ENCODE measurements at regions not wholly inside any gene's neighbourhood (a gene's known extent, or its start where the extent isn't known, plus 50 kb on each side); places are given as distances from the start of the nearest gene placed in this dataset.
A peak's percentile ranks its signal among the peaks of the same experiment; 100 is the strongest.

DNA sequence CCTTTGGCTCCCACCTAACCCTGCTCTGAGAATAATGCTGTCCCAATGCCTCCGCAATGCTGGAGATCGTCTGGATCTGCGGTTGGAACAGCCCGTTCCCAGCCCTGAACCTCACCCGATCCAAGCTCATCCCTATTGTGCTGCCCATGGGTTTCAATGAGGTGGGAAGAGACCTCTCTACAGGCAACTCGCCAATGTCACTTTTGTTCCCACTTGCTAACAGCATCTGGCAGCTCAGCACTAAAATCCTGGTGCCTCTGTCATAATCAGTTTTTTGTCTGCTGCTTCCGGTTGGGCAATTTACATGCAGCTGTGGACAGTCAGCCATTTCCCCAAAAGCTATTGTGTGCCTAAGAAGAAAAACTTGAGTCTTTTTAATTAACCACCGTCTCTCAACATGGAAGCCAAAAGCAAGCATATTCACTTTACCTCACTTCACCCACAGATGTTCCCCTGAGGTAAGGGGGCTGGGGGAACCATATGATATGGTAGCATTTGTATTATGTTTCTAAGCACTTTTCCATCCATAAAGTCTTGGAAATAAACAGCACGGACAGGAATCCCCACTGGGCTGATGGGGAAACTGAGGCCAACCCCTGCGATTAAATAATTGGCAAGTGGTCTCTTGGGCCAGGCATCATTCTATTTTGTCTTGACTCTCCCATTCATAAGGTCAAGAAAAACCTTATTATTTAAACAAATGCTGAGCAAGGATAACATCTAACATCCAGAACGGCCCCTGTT is 159.2 kb upstream of the CDH5 start:
- peak; percentile 29 for DNase-seq
- Histone ChIP-seq H3K79me2 (ENCODE audit: low read length) (no peaks in the 10 kb centered on the region), H3K9ac (ENCODE audit: low read length) (no peak overlapping the region), H3K4me3 (ENCODE audit: low read length) (no peak overlapping the region), H3K27me3 (ENCODE audit: low read length) (no peaks in the 10 kb centered on the region), H3K27ac (ENCODE audit: low read length) (no peak overlapping the region), H4K20me1 (ENCODE audit: insufficient read depth, low read depth, low read length) (no peaks in the 10 kb centered on the region), H3K9me2 (replicated peaks; ENCODE audit: insufficient read depth, low read length) (no peaks in the 10 kb centered on the region), H3K9me3 (ENCODE audit: low read length) (no peaks in the 10 kb centered on the region), H3K36me3 (ENCODE audit: insufficient read depth, low read length) (no peaks in the 10 kb centered on the region), H2AFZ (ENCODE audit: low read length) (no peak overlapping the region), H3K4me2 (ENCODE audit: low read depth, low read length, poor library complexity, severe bottlenecking) (no peak overlapping the region), H3K4me1 (ENCODE audit: low read length) (no peaks in the 10 kb centered on the region)

DNA sequence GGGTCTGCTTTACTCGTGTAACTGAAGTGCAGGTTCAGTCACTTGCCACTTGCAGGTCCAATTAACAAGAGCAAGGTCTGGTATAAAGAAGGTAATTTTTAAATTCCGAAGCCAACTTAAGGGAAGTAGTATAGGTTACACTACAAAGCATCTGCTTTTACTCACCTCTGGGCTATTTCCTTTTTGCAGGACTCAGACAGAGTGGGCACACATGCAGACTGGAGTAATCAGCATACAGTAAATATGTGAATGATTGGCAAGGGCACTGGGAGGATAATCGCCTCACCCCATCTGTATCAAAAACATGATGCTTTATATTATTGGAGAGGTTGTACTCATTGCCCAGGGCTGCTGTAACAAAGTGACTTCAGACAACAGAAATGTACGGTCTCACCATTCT is 160.1 kb upstream of the CDH5 start:
- Histone ChIP-seq H2AFZ (ENCODE audit: low read length) (no peak overlapping the region), H3K4me1 (ENCODE audit: low read length) (no peaks in the 10 kb centered on the region), H3K9ac (ENCODE audit: low read length) (no peak overlapping the region), H3K27ac (ENCODE audit: low read length) (no peak overlapping the region), H3K27me3 (ENCODE audit: low read length) (no peaks in the 10 kb centered on the region), H3K4me2 (ENCODE audit: low read depth, low read length, poor library complexity, severe bottlenecking) (no peak overlapping the region), H3K79me2 (ENCODE audit: low read length) (no peaks in the 10 kb centered on the region), H3K4me3 (ENCODE audit: low read length) (no peak overlapping the region), H3K36me3 (ENCODE audit: insufficient read depth, low read length) (no peaks in the 10 kb centered on the region), H3K9me3 (ENCODE audit: low read length) (no peaks in the 10 kb centered on the region), H4K20me1 (ENCODE audit: insufficient read depth, low read depth, low read length) (no peaks in the 10 kb centered on the region), H3K9me2 (replicated peaks; ENCODE audit: insufficient read depth, low read length) (no peaks in the 10 kb centered on the region)
- peak; percentile 4 for DNase-seq

DNA sequence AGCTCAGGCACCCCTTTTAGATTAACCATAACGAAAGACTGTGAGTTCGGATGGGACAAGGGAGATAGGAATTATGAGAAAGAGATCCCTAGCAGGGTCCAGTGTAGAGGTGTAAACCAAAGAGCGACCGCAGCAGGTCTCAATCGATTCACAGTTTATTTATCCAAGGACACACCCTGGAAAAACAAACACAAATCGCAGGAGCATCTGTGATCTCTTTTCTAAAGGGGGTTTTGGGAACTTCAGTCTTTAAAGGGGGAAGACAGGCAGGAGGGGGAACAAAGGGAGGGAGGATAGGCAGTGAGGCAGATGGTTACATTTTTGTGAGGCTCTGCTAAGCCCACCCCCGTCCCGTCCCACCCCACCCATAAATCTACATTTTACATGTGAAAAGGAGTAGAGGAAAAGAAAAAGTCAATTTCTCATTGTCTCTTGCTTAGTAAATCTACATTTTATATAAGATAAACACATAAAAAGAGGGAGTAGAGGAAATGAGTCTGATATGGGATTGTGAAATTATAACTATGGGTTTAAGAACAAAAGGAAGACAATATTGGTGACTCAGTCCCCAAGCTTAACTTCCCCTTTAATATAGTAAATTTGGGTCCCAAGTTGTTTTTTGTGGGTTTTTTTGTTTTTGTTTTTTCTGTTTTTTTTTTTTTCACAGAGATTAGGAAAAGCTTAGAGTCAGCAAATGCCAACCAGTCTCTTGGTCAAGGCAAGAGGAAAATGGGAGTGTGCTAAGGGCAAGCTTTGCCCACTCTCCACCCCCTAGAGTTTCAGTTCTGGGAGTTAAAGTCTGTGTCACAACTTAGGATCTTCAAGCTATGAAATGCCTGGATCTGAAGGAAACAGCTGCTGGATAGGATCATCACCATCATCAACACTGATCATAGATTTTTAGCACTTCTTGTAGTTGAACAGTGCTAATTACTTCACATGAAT is 160.9 kb upstream of the CDH5 start:
- no peaks in the 10 kb centered on the region for H4K20me1 ChIP-seq (ENCODE audit: insufficient read depth, low read depth, low read length)
- no peak overlapping the region for H2AFZ ChIP-seq (ENCODE audit: low read length)
- no peak overlapping the region for H3K9ac ChIP-seq (ENCODE audit: low read length)
- H3K4me3 ChIP-seq (ENCODE audit: low read length), result no peak overlapping the region
- H3K27me3 ChIP-seq (ENCODE audit: low read length), result no peaks in the 10 kb centered on the region
- no peak overlapping the region for H3K4me2 ChIP-seq (ENCODE audit: low read depth, low read length, poor library complexity, severe bottlenecking)
- H3K9me3 ChIP-seq (ENCODE audit: low read length), result no peaks in the 10 kb centered on the region
- no peaks in the 10 kb centered on the region for H3K79me2 ChIP-seq (ENCODE audit: low read length)
- peak; percentile 28 for DNase-seq
- no peaks in the 10 kb centered on the region for H3K4me1 ChIP-seq (ENCODE audit: low read length)
- no peaks in the 10 kb centered on the region for H3K36me3 ChIP-seq (ENCODE audit: insufficient read depth, low read length)
- H3K9me2 ChIP-seq (replicated peaks; ENCODE audit: insufficient read depth, low read length), result no peaks in the 10 kb centered on the region
- H3K27ac ChIP-seq (ENCODE audit: low read length), result no peak overlapping the region

- peak; percentile 21 for DNase-seq
- Histone ChIP-seq H3K79me2 (ENCODE audit: low read length) (no peaks in the 10 kb centered on the region), H4K20me1 (ENCODE audit: insufficient read depth, low read depth, low read length) (no peaks in the 10 kb centered on the region), H3K9me2 (replicated peaks; ENCODE audit: insufficient read depth, low read length) (no peaks in the 10 kb centered on the region), H3K4me2 (ENCODE audit: low read depth, low read length, poor library complexity, severe bottlenecking) (no peak overlapping the region), H3K4me3 (ENCODE audit: low read length) (no peak overlapping the region), H3K9ac (ENCODE audit: low read length) (no peak overlapping the region), H3K9me3 (ENCODE audit: low read length) (no peaks in the 10 kb centered on the region), H3K27ac (ENCODE audit: low read length) (no peak overlapping the region), H3K36me3 (ENCODE audit: insufficient read depth, low read length) (no peaks in the 10 kb centered on the region), H3K27me3 (ENCODE audit: low read length) (no peaks in the 10 kb centered on the region), H3K4me1 (ENCODE audit: low read length) (no peaks in the 10 kb centered on the region), H2AFZ (ENCODE audit: low read length) (no peak overlapping the region)
These were observed 161.7 kb upstream of the CDH5 start for GRCh38 chr16:66204756-66205155.

DNA sequence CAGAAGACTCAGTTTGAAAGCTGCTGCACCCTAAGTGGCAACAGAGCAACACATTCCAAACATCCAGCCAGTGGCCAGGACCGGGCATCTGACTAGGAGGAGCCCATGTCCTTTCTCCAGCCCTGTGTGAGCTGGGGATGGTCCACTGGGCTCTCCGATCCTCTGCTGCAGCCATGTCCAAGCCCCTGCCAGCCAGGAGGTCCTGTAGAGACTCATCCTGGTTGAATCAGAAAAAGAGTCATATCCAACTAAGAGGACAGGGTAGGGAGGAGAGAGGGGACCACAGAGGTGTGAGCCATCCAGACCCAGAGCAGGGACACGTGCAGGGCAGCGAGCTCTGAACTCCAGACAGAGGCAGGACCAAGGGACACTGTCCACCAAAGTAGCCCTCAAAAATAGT is 163.0 kb upstream of the CDH5 start:
- DNase-seq, result peak; percentile 33
- Histone ChIP-seq H3K36me3 (ENCODE audit: insufficient read depth, low read length) (no peaks in the 10 kb centered on the region), H2AFZ (ENCODE audit: low read length) (no peak overlapping the region), H3K4me3 (ENCODE audit: low read length) (no peak overlapping the region), H3K4me2 (ENCODE audit: low read depth, low read length, poor library complexity, severe bottlenecking) (no peak overlapping the region), H3K9me2 (replicated peaks; ENCODE audit: insufficient read depth, low read length) (no peaks in the 10 kb centered on the region), H3K4me1 (ENCODE audit: low read length) (no peaks in the 10 kb centered on the region), H4K20me1 (ENCODE audit: insufficient read depth, low read depth, low read length) (no peaks in the 10 kb centered on the region), H3K27me3 (ENCODE audit: low read length) (no peaks in the 10 kb centered on the region), H3K9ac (ENCODE audit: low read length) (no peak overlapping the region), H3K79me2 (ENCODE audit: low read length) (no peaks in the 10 kb centered on the region), H3K9me3 (ENCODE audit: low read length) (no peaks in the 10 kb centered on the region), H3K27ac (ENCODE audit: low read length) (no peak overlapping the region)

GRCh38 chr16:66199189-66199588 is 167.3 kb upstream of the CDH5 start:
- no peaks in the 10 kb centered on the region for H4K20me1 ChIP-seq (ENCODE audit: insufficient read depth, low read depth, low read length)
- H3K4me1 ChIP-seq (ENCODE audit: low read length), result no peaks in the 10 kb centered on the region
- no peaks in the 10 kb centered on the region for H3K27me3 ChIP-seq (ENCODE audit: low read length)
- H3K27ac ChIP-seq (ENCODE audit: low read length), result no peak overlapping the region
- H3K4me3 ChIP-seq (ENCODE audit: low read length), result no peak overlapping the region
- H3K36me3 ChIP-seq (ENCODE audit: insufficient read depth, low read length), result no peaks in the 10 kb centered on the region
- no peaks in the 10 kb centered on the region for H3K79me2 ChIP-seq (ENCODE audit: low read length)
- no peaks in the 10 kb centered on the region for H3K9me3 ChIP-seq (ENCODE audit: low read length)
- H3K4me2 ChIP-seq (ENCODE audit: low read depth, low read length, poor library complexity, severe bottlenecking), result no peak overlapping the region
- no peak overlapping the region for H2AFZ ChIP-seq (ENCODE audit: low read length)
- H3K9me2 ChIP-seq (replicated peaks; ENCODE audit: insufficient read depth, low read length), result no peaks in the 10 kb centered on the region
- DNase-seq, result no peak
- no peak overlapping the region for H3K9ac ChIP-seq (ENCODE audit: low read length)

GRCh38 chr16:66198641-66199040 is 167.8 kb upstream of the CDH5 start:
- Histone ChIP-seq H3K79me2 (ENCODE audit: low read length) (no peaks in the 10 kb centered on the region), H3K4me2 (ENCODE audit: low read depth, low read length, poor library complexity, severe bottlenecking) (no peak overlapping the region), H3K27me3 (ENCODE audit: low read length) (no peaks in the 10 kb centered on the region), H4K20me1 (ENCODE audit: insufficient read depth, low read depth, low read length) (no peaks in the 10 kb centered on the region), H3K36me3 (ENCODE audit: insufficient read depth, low read length) (no peaks in the 10 kb centered on the region), H3K27ac (ENCODE audit: low read length) (no peak overlapping the region), H3K9me3 (ENCODE audit: low read length) (no peaks in the 10 kb centered on the region), H3K4me1 (ENCODE audit: low read length) (no peaks in the 10 kb centered on the region), H2AFZ (ENCODE audit: low read length) (no peak overlapping the region), H3K9me2 (replicated peaks; ENCODE audit: insufficient read depth, low read length) (no peaks in the 10 kb centered on the region), H3K4me3 (ENCODE audit: low read length) (no peak overlapping the region), H3K9ac (ENCODE audit: low read length) (no peak overlapping the region)
- no peak for DNase-seq

GRCh38 chr16:66197668-66198278 is 168.7 kb upstream of the CDH5 start:
- no peak for DNase-seq
- no peaks in the 10 kb centered on the region for H3K36me3 ChIP-seq (ENCODE audit: insufficient read depth, low read length)
- no peak overlapping the region for H3K9ac ChIP-seq (ENCODE audit: low read length)
- H4K20me1 ChIP-seq (ENCODE audit: insufficient read depth, low read depth, low read length), result no peaks in the 10 kb centered on the region
- no peaks in the 10 kb centered on the region for H3K9me2 ChIP-seq (replicated peaks; ENCODE audit: insufficient read depth, low read length)
- no peak overlapping the region for H3K27ac ChIP-seq (ENCODE audit: low read length)
- no peak overlapping the region for H2AFZ ChIP-seq (ENCODE audit: low read length)
- H3K79me2 ChIP-seq (ENCODE audit: low read length), result no peaks in the 10 kb centered on the region
- H3K27me3 ChIP-seq (ENCODE audit: low read length), result no peaks in the 10 kb centered on the region
- no peaks in the 10 kb centered on the region for H3K4me1 ChIP-seq (ENCODE audit: low read length)
- H3K4me2 ChIP-seq (ENCODE audit: low read depth, low read length, poor library complexity, severe bottlenecking), result no peak overlapping the region
- H3K4me3 ChIP-seq (ENCODE audit: low read length), result no peak overlapping the region
- H3K9me3 ChIP-seq (ENCODE audit: low read length), result no peaks in the 10 kb centered on the region

Measured in Karpas-422 (cell line).